VCaP (cell line): ENCODE measurements at regions not wholly inside any gene's neighbourhood (a gene's known extent, or its start where the extent isn't known, plus 50 kb on each side); places are given as distances from the start of the nearest gene placed in this dataset.

Source experiments
- H3K27ac ChIP-seq: fragments of 450-650 bp; 2 replicates; pipeline ENCODE4 v1.5.1; 2017
- TF ChIP-seq, protein P1 (sequence below): fragments of 450-650 bp; conservative IDR thresholded peaks from 2 replicates; pipeline ENCODE4 v1.5.1; 2017; ENCODE audit warnings: mild to moderate bottlenecking, moderate library complexity

DNA sequence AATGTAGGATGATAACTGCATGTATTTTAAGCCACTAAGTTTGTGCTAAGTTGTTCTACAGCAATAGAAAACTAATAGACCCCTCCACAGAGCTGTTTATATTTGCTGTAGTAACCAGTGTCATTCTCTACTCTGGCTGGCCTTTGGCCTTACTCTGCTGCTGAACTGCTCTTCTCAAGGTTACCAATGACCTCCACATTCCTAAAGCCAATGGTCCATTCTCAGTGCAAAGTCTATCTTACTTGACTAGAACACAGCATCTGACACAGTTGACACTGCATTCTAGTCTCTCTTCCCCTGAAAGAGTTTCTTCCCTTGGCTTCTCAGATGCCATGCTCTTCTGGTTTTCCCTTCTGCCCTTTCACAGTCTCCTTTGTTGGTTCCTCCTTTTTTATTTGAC, 154.8 kb upstream of the CRY1 start:
- TF ChIP-seq, protein P1, sequence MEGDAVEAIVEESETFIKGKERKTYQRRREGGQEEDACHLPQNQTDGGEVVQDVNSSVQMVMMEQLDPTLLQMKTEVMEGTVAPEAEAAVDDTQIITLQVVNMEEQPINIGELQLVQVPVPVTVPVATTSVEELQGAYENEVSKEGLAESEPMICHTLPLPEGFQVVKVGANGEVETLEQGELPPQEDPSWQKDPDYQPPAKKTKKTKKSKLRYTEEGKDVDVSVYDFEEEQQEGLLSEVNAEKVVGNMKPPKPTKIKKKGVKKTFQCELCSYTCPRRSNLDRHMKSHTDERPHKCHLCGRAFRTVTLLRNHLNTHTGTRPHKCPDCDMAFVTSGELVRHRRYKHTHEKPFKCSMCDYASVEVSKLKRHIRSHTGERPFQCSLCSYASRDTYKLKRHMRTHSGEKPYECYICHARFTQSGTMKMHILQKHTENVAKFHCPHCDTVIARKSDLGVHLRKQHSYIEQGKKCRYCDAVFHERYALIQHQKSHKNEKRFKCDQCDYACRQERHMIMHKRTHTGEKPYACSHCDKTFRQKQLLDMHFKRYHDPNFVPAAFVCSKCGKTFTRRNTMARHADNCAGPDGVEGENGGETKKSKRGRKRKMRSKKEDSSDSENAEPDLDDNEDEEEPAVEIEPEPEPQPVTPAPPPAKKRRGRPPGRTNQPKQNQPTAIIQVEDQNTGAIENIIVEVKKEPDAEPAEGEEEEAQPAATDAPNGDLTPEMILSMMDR: no peak
- H3K27ac ChIP-seq: no peak overlapping the region

GRCh38 chr12:107251288-107251687, 157.9 kb upstream of the CRY1 start:
- H3K27ac ChIP-seq: no peak overlapping the region
- TF ChIP-seq, protein P1: no peak

DNA sequence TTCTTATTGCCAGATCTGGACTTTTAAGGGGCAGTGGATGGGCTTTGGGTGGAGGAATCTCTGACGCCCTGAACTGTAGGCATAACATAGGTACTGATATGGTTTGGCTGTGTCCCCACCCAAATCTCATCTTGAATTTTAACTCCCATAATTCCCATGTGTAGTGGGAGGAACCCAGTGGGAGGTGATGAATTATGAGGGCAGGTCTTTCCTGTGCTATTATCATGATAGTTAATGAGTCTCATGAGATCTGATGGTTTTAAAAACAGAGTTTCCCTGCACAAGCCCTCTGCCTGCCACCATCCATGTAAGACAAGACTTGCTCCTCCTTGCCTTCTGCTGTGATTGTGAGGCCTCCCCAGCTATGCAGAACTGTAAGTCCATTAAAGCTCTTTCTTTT, 160.0 kb upstream of the CRY1 start:
- TF ChIP-seq, protein P1: no peak
- H3K27ac ChIP-seq: no peak overlapping the region

DNA sequence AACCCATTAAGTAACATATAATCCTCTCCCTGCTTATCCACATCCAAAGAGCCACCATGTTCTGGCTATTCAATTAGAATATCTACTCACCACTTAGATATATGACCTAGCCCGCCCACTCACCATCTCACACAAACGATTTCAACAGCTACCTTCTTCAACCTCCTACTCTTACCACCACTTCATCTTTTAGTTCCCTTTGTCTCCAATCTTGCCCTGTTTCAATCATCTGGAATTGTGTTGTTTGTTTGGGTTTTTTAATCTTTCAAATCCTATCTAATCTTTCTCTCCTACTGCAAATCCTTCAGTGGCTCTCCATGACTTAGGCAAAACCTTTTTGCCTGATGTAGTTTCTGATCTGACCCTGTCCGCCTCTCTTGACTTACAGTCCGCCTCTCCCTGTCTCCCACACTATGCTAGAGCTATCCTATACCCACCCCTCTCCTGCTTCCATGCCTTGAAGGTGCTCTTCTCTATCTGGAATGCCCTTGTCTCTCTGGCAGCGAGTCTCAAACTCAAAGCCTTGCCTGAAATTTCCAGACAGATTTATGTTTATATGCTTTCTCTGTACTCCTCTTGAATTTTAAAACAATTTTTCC, 161.0 kb upstream of the CRY1 start:
- TF ChIP-seq, protein P1: no peak
- H3K27ac ChIP-seq: no peak overlapping the region

GRCh38 chr12:107258780-107259179, 165.4 kb upstream of the CRY1 start:
- TF ChIP-seq, protein P1: no peak
- no peak overlapping the region for H3K27ac ChIP-seq

- TF ChIP-seq, protein P1: no peak
- H3K27ac ChIP-seq: no peak overlapping the region
These were observed 170.6 kb upstream of the CRY1 start for GRCh38 chr12:107263980-107264379.

- TF ChIP-seq, protein P1: no peak
- no peak overlapping the region for H3K27ac ChIP-seq
These were observed 171.3 kb upstream of the CRY1 start for GRCh38 chr12:107264667-107265066.
